Muscle layer of colon (tissue), 2 donors: ENCODE measurements at regions not wholly inside any gene's neighbourhood (a gene's known extent, or its start where the extent isn't known, plus 50 kb on each side); places are given as distances from the start of the nearest gene placed in this dataset.
"Not testable (repeated sequence)": the region's sequence is repeated elsewhere in the genome, so short reads cannot be mapped to it uniquely, and the experiment has no call there.

ENCODE experiments used
- H3K27ac ChIP-seq: one replicate; pipeline ENCODE4 v1.7.0; 2013; ENCODE audit warnings: low read depth, mild to moderate bottlenecking, low read length, moderate library complexity
- H3K27me3 ChIP-seq, 2 donors: one replicate each; pipeline ENCODE4 v1.7.0; 2013; ENCODE audit warnings: low read length in 2 of 2, mild to moderate bottlenecking in 2 of 2; ENCODE audit not compliant: insufficient read depth in 2 of 2, control insufficient read depth in 1 of 2
- H3K36me3 ChIP-seq: one replicate; pipeline ENCODE4 v1.7.0; 2013; ENCODE audit warnings: mild to moderate bottlenecking, low read length; ENCODE audit not compliant: insufficient read depth
- H3K4me1 ChIP-seq: one replicate; pipeline ENCODE4 v1.7.0; 2013; ENCODE audit warnings: mild to moderate bottlenecking, low read length; ENCODE audit not compliant: insufficient read depth
- H3K4me3 ChIP-seq, 2 donors: one replicate each; pipeline ENCODE4 v1.7.0; 2013; ENCODE audit warnings: low read length in 2 of 2, low read depth in 1 of 2, mild to moderate bottlenecking in 1 of 2, moderate library complexity in 1 of 2
- H3K9ac ChIP-seq: one replicate; pipeline ENCODE4 v1.7.0; 2013; ENCODE audit warnings: low read length
- H3K9me3 ChIP-seq: one replicate; pipeline ENCODE4 v1.7.0; 2013; ENCODE audit warnings: mild to moderate bottlenecking, low read length
- donor health status: abdominal sarcoma.
- donor health status: Adenocarcinoma of cecum.

GRCh38 chr2:106339609-106340008 lies 128.6 kb downstream of the RGPD3 start:
- Histone ChIP-seq H3K4me1 (no peaks in the 10 kb centered on the region), H3K9ac (no peak overlapping the region), H3K36me3 (no peaks in the 10 kb centered on the region), H3K27ac (no peak overlapping the region), H3K9me3 (no peaks in the 10 kb centered on the region), H3K27me3 (no peaks in the 10 kb centered on the region), H3K4me3 (no peak overlapping the region)

- Histone ChIP-seq H3K4me1 (no peaks in the 10 kb centered on the region), H3K36me3 (no peaks in the 10 kb centered on the region), H3K9ac (no peak overlapping the region), H3K27me3 (no peaks in the 10 kb centered on the region), H3K4me3 (no peak overlapping the region), H3K9me3 (no peaks in the 10 kb centered on the region), H3K27ac (no peak overlapping the region)
These were observed 129.1 kb downstream of the RGPD3 start for GRCh38 chr2:106339132-106339531.

GRCh38 chr2:106338043-106338442 lies 130.2 kb downstream of the RGPD3 start:
- no peaks in the 10 kb centered on the region for H3K27me3 ChIP-seq
- no peak overlapping the region for H3K27ac ChIP-seq
- H3K9me3 ChIP-seq, result no peaks in the 10 kb centered on the region
- no peaks in the 10 kb centered on the region for H3K4me1 ChIP-seq
- no peaks in the 10 kb centered on the region for H3K36me3 ChIP-seq
- no peak overlapping the region for H3K9ac ChIP-seq
- no peak overlapping the region for H3K4me3 ChIP-seq

DNA sequence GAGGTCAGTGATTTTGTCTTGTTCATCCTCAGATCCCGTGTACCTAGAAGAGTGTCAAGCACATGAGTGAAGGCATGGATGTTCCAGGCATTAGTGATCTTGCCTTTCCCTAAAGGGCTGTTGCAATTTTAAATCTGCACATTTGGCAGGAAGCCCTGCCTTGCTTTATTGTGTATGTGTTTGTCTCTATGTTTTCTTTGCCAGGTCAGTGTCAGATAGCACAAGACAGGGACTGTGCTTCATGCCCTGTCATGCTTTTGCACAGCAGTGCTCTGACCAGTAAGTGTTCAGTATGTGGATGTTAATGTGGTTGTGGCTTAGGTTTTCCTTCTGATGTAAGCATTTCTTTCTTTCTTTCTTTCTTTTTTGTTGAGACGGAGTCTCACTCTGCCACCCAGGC lies 131.5 kb downstream of the RGPD3 start:
- Histone ChIP-seq H3K9me3 (no peaks in the 10 kb centered on the region), H3K4me1 (no peaks in the 10 kb centered on the region), H3K4me3 (no peak overlapping the region), H3K9ac (no peak overlapping the region), H3K27ac (no peak overlapping the region), H3K36me3 (no peaks in the 10 kb centered on the region), H3K27me3 (no peaks in the 10 kb centered on the region)

GRCh38 chr2:106336108-106336507 lies 132.1 kb downstream of the RGPD3 start:
- Histone ChIP-seq H3K36me3 (no peaks in the 10 kb centered on the region), H3K4me1 (no peaks in the 10 kb centered on the region), H3K4me3 (no peak overlapping the region), H3K9ac (no peak overlapping the region), H3K27ac (no peak overlapping the region), H3K9me3 (no peaks in the 10 kb centered on the region), H3K27me3 (no peaks in the 10 kb centered on the region)

GRCh38 chr2:106334802-106335201 lies 133.4 kb downstream of the RGPD3 start:
- Histone ChIP-seq H3K27ac (no peak overlapping the region), H3K27me3 (no peaks in the 10 kb centered on the region), H3K4me3 (no peak overlapping the region), H3K9me3 (no peaks in the 10 kb centered on the region), H3K9ac (no peak overlapping the region), H3K36me3 (no peaks in the 10 kb centered on the region), H3K4me1 (no peaks in the 10 kb centered on the region)

DNA sequence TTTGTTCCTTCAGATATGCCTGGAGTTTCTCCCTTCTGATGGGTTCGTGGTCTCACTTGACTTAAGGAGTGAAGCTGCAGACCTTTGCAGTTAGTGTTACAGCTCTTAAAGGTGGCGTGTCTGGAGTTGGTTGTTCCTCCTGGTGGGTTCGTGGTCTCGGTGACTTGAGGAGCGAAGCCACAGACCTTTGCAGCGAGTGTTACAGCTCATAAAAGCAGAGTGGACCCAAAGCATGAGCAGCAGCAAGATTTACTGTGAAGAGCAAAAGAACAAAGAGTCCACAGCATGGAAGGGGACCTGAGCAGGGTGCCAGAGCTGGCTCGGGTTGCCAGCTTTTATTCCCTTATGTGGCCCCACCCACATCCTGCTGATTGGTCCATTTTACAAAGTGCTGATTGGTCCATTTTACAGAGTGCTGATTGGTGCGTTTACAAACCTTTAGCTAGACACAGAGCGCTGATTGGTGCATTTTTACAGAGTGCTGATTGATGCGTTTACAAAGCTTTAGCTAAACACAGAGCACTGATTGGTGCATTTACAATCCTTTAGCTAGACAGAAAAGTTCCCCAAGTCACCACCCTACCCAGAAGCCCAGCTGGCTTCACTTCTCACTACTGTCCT lies 134.8 kb downstream of the RGPD3 start:
- H3K9me3 ChIP-seq, H3K27ac ChIP-seq, H3K27me3 ChIP-seq, H3K4me3 ChIP-seq, H3K4me1 ChIP-seq, H3K36me3 ChIP-seq, H3K9ac ChIP-seq: not testable (repeated sequence)

GRCh38 chr2:106332054-106332453 lies 136.2 kb downstream of the RGPD3 start:
- Histone ChIP-seq H3K4me3 (no peak overlapping the region), H3K9me3 (no peaks in the 10 kb centered on the region), H3K27me3 (no peaks in the 10 kb centered on the region), H3K27ac (no peak overlapping the region), H3K9ac (no peak overlapping the region), H3K4me1 (no peaks in the 10 kb centered on the region), H3K36me3 (no peaks in the 10 kb centered on the region)

- H3K4me3 ChIP-seq, H3K27ac ChIP-seq, H3K9me3 ChIP-seq, H3K36me3 ChIP-seq, H3K9ac ChIP-seq, H3K4me1 ChIP-seq, H3K27me3 ChIP-seq: not testable (repeated sequence)
These were observed 136.5 kb upstream of the UXS1 start for GRCh38 chr2:106330384-106331261.

- no peaks in the 10 kb centered on the region for H3K9me3 ChIP-seq
- H3K4me3 ChIP-seq, result no peak overlapping the region
- no peaks in the 10 kb centered on the region for H3K36me3 ChIP-seq
- no peak overlapping the region for H3K27ac ChIP-seq
- H3K4me1 ChIP-seq, result no peaks in the 10 kb centered on the region
- H3K9ac ChIP-seq, result no peak overlapping the region
- no peaks in the 10 kb centered on the region for H3K27me3 ChIP-seq
These were observed 129.4 kb upstream of the UXS1 start for GRCh38 chr2:106323337-106324013.

DNA sequence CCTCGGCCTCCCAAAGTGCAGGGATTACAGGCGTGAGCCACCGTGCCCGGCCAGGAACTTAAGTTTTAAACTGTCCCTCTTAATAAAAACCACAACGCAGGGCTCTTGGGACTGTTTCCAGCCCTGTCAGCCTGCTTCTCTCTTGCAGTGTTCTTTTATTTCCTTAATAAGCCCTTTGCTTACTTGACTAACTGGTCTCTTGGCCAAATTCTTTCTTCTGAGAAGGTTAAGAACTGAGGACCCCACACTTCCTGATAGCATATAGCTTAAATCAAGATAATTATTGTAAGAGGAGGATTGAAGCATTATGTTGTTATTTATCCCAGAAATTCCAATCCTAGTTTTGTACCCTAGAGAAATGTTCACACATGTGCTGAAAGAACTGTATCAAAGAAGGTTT lies 128.2 kb upstream of the UXS1 start:
- H3K4me1 ChIP-seq, result no peaks in the 10 kb centered on the region
- no peaks in the 10 kb centered on the region for H3K27me3 ChIP-seq
- H3K4me3 ChIP-seq, result no peak overlapping the region
- no peak overlapping the region for H3K9ac ChIP-seq
- H3K9me3 ChIP-seq, result no peaks in the 10 kb centered on the region
- no peaks in the 10 kb centered on the region for H3K36me3 ChIP-seq
- H3K27ac ChIP-seq, result no peak overlapping the region
